ENCODE measurements at regions not wholly inside any gene's neighbourhood (a gene's known extent, or its start where the extent isn't known, plus 50 kb on each side); places are given as distances from the start of the nearest gene placed in this dataset.

DNA sequence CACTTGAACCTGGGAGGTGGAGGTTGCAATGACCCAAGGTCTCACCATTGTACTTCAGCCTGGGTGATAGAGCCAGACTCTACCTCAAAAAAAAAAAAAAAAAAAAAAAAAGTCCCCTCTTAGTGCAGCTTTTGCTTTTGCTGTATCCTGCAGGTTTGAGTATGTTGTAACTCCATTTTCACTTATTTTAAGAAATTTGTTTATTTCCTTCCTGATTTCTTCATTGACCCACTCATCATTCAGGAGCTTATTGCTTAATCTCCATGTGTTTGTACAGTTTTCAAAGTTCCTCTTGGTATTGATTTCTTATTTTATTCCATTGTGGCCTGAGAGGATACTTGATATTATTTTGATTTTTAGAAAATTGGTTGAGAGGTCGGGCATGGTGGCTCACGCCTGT is 50.9 kb upstream of the AK4 start:
- H3K4me3 ChIP-seq (ENCODE audit: low read depth, low read length), result no peak overlapping the region
- no peak for DNase-seq (ENCODE audit: low read depth)
- TF ChIP-seq, protein P1, sequence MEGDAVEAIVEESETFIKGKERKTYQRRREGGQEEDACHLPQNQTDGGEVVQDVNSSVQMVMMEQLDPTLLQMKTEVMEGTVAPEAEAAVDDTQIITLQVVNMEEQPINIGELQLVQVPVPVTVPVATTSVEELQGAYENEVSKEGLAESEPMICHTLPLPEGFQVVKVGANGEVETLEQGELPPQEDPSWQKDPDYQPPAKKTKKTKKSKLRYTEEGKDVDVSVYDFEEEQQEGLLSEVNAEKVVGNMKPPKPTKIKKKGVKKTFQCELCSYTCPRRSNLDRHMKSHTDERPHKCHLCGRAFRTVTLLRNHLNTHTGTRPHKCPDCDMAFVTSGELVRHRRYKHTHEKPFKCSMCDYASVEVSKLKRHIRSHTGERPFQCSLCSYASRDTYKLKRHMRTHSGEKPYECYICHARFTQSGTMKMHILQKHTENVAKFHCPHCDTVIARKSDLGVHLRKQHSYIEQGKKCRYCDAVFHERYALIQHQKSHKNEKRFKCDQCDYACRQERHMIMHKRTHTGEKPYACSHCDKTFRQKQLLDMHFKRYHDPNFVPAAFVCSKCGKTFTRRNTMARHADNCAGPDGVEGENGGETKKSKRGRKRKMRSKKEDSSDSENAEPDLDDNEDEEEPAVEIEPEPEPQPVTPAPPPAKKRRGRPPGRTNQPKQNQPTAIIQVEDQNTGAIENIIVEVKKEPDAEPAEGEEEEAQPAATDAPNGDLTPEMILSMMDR (conservative IDR thresholded peaks at IDR 0.05; ENCODE audit: low read depth, low read length), result no peak

All from epithelial cell of proximal tubule (primary cell).